Breast epithelium (tissue), 4 donors: ENCODE measurements at regions not wholly inside any gene's neighbourhood (a gene's known extent, or its start where the extent isn't known, plus 50 kb on each side); places are given as distances from the start of the nearest gene placed in this dataset.

ENCODE experiments used
- DNase-seq, 2 donors: peaks; one replicate each; pipeline ENCODE4 v3.0.0-alpha.2; 2019; ENCODE audit warnings: low spot score in 2 of 2
- H3K27ac ChIP-seq, 2 donors: fragments of 200-600 bp; sonication (generic) in 1 of 2; one replicate each; pipeline ENCODE4 v1.5.1; 2016 to 2019; ENCODE audit warnings: mild to moderate bottlenecking in 1 of 2
- H3K27me3 ChIP-seq, 2 donors: fragments of 200-600 bp; sonication (generic) in 1 of 2; one replicate each; pipeline versions ENCODE4 v1.5.1 to v1.6.0; 2017 to 2019; ENCODE audit warnings: control low read depth in 1 of 2, mild to moderate bottlenecking in 1 of 2
- H3K36me3 ChIP-seq: fragments of 200-600 bp; one replicate; pipeline ENCODE4 v1.5.1; 2019
- H3K4me1 ChIP-seq, 2 donors: fragments of 200-600 bp; sonication (generic); one replicate each; pipeline ENCODE4 v1.5.1; 2016 to 2019; ENCODE audit warnings: control low read depth in 1 of 2
- H3K4me3 ChIP-seq, 3 donors: fragments of 200-600 bp; sonication (generic); 1 replicate in 2 of 3; 2 replicates in 1 of 3; pipeline ENCODE4 v1.5.1; 2016 to 2019; ENCODE audit warnings: mild to moderate bottlenecking in 3 of 3, moderate library complexity in 2 of 3
- H3K9me3 ChIP-seq, 2 donors: fragments of 200-600 bp; sonication (generic) in 1 of 2; one replicate each; pipeline ENCODE4 v1.5.1; 2016 to 2019; ENCODE audit warnings: control low read depth in 1 of 2
- POLR2A ChIP-seq: fragments of 450-650 bp; IDR thresholded peaks from one replicate; pipeline ENCODE4 v1.6.1; 2016; ENCODE audit warnings: antibody characterized with exemption, mild to moderate bottlenecking, moderate library complexity
- POLR2AphosphoS5 ChIP-seq, 3 donors: sonication (generic); formaldehyde crosslinking; IDR thresholded peaks; one replicate each; pipeline ENCODE4 v1.6.1; 2017; ENCODE audit warnings: antibody characterized with exemption in 3 of 3
- intact Hi-C: fragments of 100-400 bp; cut with DNase I; formaldehyde crosslinking; loops from one replicate; pipeline ENCODE4 v1.15.1; 2023; ENCODE audit warnings: low total_unique reads
- TF ChIP-seq, protein P1 (sequence below), 3 donors: fragments of 450-650 bp; IDR thresholded peaks; one replicate each; pipeline ENCODE4 v1.5.1; 2016 to 2017; ENCODE audit warnings: antibody characterized with exemption in 3 of 3, mild to moderate bottlenecking in 3 of 3, moderate library complexity in 3 of 3

DNA sequence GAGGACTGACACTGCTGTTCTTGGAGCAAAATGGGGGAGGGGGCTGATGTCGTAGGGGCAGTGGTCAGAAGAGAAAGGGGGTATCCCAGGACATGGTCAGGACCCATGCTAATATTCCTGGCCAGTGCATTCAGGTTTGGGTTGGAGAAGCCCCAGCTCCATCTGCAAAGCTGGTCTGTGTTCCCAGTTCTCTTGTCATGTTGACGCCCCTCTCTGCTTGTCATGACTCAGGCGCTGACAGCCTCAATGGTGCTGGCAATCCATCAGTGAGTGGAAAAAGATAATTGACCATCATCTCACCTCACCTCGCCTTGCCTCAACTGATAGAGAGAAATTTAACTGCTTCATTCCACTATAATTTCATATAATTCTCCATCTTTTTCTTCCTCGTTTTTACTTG, 283.1 kb upstream of the CADM1 start:
- Histone ChIP-seq H3K4me1 (no peaks in the 10 kb centered on the region), H3K27me3 (no peaks in the 10 kb centered on the region), H3K36me3 (no peaks in the 10 kb centered on the region), H3K27ac (no peak overlapping the region), H3K9me3 (peaks cover 0 to 3% of the 10 kb centered on the region in 2 donors), H3K4me3 (no peak overlapping the region)
- TF ChIP-seq POLR2AphosphoS5 (IDR thresholded peaks at IDR 0.05) (no peak), POLR2A (no peak)
- TF ChIP-seq, protein P1, sequence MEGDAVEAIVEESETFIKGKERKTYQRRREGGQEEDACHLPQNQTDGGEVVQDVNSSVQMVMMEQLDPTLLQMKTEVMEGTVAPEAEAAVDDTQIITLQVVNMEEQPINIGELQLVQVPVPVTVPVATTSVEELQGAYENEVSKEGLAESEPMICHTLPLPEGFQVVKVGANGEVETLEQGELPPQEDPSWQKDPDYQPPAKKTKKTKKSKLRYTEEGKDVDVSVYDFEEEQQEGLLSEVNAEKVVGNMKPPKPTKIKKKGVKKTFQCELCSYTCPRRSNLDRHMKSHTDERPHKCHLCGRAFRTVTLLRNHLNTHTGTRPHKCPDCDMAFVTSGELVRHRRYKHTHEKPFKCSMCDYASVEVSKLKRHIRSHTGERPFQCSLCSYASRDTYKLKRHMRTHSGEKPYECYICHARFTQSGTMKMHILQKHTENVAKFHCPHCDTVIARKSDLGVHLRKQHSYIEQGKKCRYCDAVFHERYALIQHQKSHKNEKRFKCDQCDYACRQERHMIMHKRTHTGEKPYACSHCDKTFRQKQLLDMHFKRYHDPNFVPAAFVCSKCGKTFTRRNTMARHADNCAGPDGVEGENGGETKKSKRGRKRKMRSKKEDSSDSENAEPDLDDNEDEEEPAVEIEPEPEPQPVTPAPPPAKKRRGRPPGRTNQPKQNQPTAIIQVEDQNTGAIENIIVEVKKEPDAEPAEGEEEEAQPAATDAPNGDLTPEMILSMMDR (IDR thresholded peaks at IDR 0.05): no peak
- DNase-seq: no peak
- intact Hi-C loops: no loop called here

DNA sequence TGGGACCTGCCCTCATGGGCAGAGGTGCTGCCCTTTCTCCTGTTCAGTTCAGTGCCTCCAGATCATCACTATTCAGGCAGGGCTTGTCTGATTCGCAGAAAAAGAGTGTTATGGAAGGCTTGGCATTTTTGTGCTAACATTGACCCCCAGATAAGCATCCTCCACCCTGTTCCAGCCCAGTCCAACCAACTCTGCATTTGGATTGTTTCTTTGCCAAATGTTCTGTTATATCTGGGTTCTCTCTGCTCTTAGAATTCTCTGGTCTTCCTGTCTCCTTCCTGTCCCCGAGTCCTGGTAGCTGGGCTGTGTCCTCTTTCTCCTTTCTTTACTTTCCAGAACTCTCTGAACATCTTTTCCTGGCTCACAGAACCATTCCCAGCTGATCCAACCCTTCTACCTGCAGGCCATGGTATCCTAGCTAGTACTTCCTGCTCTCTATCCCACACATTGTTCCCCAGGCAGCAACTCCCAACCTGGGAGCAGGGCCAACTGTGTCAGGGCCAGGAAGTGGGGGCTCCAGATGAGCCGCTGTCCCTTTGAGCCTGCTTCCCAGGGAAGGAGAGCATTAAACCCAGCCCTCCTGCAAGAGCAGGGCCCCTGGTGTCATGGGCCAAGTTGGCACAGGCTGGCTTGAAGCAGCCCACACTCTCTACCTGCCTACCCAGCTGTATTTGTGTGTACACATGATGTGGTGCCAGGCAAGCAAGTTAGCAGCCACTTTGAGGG, 280.7 kb upstream of the CADM1 start:
- TF ChIP-seq POLR2A: no peak
- TF ChIP-seq POLR2AphosphoS5 (IDR thresholded peaks at IDR 0.05): no peak
- TF ChIP-seq, protein P1 (IDR thresholded peaks at IDR 0.05): no peak
- peak in 1 of 2 donors; percentile 29 for DNase-seq
- intact Hi-C loops: no loop called here
- peaks cover 0 to 5% of the 10 kb centered on the region in 2 donors for H3K9me3 ChIP-seq
- H3K27ac ChIP-seq: peak overlapping the region in 1 of 2 donors; percentile 43
- no peaks in the 10 kb centered on the region for H3K4me1 ChIP-seq
- H3K36me3 ChIP-seq: no peaks in the 10 kb centered on the region
- no peaks in the 10 kb centered on the region for H3K27me3 ChIP-seq
- H3K4me3 ChIP-seq: no peak overlapping the region

- no peaks in the 10 kb centered on the region for H3K4me1 ChIP-seq
- H3K27ac ChIP-seq: no peak overlapping the region
- H3K4me3 ChIP-seq: no peak overlapping the region
- peaks cover 0 to 5% of the 10 kb centered on the region in 2 donors for H3K9me3 ChIP-seq
- no peak for DNase-seq
- intact Hi-C loops: no loop called here
- no peak for TF ChIP-seq POLR2A
- no peak for TF ChIP-seq POLR2AphosphoS5 (IDR thresholded peaks at IDR 0.05)
- TF ChIP-seq, protein P1 (IDR thresholded peaks at IDR 0.05): no peak
- H3K36me3 ChIP-seq: no peaks in the 10 kb centered on the region
- H3K27me3 ChIP-seq: no peaks in the 10 kb centered on the region
Measured at GRCh38 chr11:115780646-115781362, 276.6 kb upstream of the CADM1 start.

DNA sequence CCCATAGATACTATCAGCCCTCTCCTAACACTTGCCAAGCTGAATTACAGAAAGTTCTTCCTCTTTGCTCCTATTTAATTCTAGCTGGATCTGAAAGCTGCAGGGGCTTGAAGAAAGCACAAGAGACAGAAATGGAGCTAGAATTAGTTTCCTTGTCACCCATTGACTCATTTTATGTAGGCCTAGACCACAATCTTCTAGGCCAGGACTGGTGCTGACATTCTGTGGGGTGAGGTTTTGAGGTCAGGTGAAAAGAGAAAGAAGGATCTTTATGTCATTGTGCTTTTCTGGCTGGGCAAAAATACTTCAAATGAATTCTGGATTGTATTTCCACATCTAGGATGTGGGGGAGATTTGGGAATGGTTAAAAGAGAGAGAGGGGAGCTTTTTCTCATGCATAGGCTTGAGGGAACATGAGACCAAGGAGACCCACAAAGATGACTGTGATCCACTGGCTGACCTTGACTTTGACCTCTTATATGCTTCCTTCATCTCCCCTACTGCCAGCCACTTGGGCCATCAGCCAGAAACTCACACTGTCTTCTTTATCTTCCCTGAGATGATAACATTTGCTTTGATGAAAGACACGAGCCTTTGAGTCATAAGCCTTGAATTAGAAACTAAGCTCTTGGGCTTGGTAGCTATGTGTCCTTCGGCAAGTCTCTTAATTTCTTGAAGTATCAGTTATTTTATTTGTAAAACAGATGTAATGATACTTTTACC, 274.9 kb upstream of the CADM1 start:
- Histone ChIP-seq H3K4me3 (no peak overlapping the region), H3K36me3 (no peaks in the 10 kb centered on the region), H3K9me3 (peaks cover 0 to 5% of the 10 kb centered on the region in 2 donors), H3K27me3 (no peaks in the 10 kb centered on the region), H3K4me1 (no peaks in the 10 kb centered on the region), H3K27ac (no peak overlapping the region)
- DNase-seq: no peak
- TF ChIP-seq POLR2A: no peak
- no peak for TF ChIP-seq POLR2AphosphoS5 (IDR thresholded peaks at IDR 0.05)
- TF ChIP-seq, protein P1 (IDR thresholded peaks at IDR 0.05): no peak
- intact Hi-C loops: no loop called here
